Activated naive CD4-positive, alpha-beta T cell (primary cell): ENCODE measurements at regions not wholly inside any gene's neighbourhood (a gene's known extent, or its start where the extent isn't known, plus 50 kb on each side); places are given as distances from the start of the nearest gene placed in this dataset.
A peak's percentile ranks its signal among the peaks of the same experiment; 100 is the strongest.

Experiments
- DNase-seq, 4 experiments: peaks; one replicate each; lab custom pipeline; 2025; lab: John Stamatoyannopoulos, UW

DNA sequence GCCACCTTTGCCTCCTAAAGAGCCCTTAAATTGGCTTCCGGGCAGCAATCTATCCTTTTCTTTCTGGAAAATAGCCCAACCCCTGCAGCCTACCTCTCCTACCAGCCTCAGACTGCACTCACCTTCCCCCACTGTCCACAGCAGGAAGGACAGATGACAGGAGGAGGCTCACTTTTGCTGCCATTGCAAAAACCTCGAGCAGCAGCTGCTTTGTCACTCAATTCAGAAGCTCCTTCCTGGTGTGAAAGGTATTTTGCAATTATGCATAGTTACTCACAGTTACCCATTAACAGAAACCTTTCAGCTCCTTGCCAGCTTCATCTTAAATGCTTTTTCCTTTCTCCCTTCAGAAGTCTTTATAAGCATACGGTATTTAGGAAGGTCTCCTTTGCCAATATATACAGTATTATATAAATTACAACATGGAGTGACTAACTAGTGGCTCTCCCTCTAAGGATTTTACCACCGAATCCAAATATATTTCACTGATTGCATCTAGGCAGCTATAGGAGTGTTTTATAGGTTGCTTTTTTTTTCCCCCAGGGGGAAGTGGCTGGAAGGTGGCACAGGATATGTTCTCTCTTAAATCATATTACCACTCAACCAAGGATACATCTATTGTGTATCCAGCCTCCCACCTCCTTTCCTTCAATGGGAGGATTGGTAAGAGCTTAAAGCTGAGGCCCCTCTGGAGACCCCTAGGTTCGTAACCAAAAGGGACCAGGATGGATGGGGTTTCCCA, 142.1 kb upstream of the IPO9 start:
- DNase-seq = no peak

DNA sequence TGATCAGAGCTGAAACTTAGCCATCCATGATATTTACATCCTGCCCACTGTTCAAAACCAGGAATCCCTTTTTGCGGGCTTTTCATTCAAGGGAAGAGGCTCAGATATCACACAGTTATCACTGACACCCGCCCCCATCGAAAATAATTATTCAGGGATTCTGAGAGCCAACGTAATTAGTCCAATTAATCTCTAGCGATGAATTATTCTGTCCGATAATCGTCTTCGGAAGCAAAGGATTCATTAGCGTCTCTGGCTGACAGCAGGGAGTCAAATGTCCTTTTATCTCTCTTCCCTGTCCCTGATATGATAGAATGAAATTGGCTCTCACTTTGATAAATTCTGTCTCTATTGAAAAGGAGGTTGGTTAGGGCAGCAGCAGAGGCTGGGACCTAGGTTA, 140.4 kb upstream of the IPO9 start:
- DNase-seq = no peak

DNA sequence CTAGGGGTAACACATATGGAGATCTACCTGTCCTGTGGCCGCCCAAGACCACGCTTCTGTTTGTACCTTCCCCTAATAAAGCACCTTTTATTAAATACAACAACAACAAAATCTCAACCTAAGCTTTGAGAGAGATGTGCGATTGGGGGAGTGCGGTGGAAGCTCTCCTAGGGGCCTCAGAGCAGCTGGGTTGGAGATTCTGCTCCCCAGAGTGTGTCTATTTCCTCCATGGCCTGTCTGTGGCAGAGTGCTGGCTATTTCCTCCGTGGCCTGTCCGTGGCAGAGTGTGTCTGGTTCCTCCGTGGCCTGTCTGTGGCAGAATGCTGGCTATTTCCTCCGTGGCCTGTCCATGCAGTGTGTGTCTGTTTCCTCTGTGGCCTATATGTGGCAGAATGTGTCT, 139.3 kb upstream of the IPO9 start:
- no peak for DNase-seq

DNA sequence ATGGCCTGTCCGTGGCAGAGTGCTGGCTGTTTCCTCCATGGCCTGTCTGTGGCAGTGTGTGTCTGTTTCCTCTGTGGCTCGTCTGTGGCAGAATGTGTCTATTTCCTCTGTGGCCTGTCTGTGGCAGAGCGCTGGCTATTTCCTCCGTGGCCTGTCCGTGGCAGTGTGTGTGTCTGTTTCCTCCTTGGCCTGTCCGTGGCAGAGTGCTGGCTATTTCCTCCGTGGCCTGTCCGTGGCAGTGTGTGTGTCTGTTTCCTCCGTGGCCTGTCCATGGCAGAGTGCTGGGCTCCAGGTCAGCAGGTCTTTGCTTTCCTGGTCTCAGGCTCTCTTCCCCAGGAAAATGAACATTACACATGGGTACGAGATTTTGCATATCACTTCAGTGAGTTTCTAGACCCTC, 138.4 kb upstream of the IPO9 start:
- no peak for DNase-seq

DNA sequence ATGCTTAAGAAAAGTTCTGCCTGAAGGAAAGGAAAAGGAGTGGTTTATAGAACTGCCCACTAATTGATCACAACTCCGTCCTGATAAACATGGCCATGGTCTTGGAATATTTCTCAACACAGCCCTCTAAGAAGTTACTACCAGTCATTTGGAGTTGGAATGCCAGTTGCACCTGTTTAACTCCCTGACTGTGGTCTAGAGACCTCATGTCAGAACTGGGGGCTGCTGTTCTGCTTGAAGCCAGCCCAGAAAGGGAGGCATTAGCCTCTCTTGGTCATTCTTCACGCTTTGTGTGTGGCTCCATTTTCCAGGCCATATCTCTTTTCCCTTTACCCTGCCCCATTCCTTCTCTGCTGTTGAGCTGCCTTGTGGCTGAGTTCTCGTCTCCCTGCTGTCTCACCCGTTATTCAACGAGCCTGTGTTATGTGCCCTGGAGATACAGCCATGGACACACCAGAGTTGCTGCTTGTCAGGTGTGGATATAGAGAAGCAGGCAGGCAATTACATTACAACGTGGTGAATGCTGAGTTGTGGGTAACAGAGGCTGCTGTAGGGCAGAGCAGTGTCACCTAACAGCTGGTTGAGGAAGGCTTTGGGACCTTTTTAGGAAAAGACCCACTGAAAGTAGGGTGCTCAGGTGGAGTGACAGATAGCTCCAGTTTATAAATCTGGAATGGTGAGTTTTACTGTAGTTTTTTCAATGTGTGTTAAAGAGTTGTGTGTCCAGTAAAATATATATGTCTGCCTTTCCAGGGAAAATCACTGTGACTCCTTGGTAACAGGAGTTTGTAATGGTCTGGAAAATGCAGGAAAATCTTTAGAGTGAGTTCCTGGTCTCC, 137.0 kb upstream of the IPO9 start:
- no peak for DNase-seq

DNA sequence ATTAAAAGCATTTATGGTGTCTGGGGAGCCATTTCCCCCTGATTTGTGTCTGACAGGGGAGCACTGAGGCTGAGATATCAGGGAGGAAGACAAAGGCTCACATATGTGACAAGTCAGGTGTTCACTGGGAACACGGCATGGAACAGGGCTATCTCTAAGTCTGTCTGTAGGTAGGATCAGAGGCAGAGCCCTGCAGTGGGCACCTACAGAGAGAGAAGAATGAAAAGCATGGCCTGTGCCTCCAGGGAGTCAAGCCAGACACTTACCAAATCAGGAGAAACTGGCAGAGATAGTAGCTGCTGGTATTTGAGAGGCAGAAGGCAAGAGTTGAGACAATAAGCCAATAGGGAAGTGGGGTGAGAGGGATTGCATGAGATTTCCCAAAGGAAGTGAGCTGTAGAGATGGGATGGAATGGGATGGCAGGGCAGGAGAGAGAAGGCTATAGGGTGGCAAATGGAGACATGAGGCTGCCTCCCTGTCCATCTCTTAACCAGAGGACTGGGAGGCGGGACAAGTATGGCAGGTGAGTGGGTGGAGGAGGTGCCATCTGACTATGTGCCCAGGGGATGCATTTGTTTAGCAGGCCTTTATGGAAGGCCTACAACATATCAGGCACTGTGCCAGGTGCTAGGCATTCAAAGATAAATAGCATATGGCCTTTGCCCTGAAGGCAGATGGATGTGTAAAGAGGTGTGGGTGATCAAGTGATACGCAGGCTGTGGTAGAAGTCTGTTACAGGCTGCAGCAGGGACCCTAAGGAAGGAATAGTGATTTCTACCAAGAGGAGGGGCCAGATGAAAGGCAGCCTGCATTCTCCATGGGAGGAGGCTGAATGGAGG, 136.2 kb upstream of the IPO9 start:
- DNase-seq = no peak

DNA sequence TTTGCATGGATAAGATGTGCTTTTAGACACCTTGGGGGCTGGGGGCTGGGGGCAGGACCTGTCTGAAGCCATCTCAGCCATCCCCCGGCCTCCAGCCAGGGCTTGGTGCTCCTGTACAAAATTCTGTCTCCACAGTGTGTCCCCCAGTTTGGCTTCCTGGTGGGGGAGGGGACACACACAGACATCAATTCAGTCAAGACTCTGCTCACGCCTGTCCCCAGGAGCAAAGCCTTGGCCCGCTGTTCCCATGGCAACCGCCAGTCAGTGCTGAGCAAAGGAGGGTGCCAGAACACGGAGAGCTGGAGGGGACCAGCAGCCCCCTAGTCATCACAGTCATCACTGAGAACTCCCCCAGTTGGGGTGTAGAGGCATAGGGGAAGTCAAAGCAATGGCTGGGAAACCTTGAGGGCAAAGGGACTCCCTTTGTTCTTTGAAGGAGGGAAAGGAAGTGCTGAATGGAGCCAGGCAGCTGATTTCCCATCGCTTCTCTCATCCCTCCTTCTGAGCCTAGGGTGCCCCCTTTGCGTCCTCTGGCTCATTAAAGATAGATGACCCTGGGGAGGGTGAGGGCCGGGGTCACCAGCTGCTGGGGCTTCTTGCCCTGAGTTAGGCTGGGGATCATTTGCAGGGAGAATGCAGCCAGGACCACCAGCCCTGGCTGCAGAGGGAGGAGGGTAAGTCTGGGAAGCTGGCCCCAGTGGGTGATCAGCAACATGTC, 134.9 kb upstream of the IPO9 start:
- DNase-seq = no peak

DNA sequence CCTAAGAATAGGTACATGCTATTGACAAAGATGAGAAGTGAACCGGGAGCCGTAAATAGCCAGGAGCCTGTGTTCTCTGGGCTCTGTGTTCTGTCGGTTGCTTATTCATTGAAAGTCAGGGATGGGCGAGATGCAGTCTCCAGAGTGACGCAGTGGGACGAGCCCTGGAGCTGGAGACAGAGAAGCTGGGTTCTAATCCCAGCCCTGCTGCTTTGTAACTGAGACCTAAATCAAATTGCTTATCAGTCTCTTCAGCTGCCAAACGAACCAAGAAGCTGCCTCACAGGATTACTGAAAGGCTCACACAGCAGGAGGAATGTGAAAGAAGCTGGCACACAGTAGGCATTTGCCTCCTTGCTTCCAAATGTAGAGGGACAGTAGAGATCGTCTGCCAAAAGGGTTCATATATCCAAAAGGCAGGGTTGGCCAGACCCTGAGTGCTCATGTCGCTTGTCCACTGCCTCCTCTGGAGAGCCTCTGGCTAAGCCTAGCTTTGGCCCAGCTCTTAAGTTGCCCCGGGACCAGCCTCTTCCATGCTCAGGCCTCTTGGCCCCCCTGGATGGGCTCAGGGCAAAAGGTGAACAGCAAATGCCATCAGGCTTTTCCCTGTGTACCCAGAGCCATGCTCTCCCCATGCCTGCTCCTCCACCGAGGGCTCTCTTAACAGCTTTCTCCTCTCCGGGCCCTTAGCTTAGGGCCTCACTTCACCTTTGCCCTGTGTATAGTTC, 134.2 kb upstream of the IPO9 start:
- DNase-seq = no peak

DNA sequence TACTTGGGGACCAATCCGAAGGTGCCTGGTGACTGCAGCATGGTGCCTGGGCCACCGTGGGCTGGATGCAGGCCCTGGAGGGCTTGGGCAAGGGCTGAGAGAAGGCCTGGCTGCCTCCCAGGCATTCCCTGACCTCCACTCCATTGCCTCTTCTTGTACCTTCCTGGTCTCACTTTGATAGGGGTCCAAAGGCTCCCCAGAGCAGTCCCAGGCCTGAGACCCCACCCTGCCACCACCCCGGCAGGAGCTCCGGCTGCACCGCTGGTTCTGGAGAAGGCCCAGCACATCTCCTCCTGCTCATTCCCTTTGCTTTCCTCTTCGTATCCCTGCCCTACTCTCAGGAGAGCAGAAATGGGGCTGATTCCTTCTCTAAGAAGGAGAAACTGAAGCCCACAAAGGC, 133.3 kb upstream of the IPO9 start:
- DNase-seq = no peak

DNA sequence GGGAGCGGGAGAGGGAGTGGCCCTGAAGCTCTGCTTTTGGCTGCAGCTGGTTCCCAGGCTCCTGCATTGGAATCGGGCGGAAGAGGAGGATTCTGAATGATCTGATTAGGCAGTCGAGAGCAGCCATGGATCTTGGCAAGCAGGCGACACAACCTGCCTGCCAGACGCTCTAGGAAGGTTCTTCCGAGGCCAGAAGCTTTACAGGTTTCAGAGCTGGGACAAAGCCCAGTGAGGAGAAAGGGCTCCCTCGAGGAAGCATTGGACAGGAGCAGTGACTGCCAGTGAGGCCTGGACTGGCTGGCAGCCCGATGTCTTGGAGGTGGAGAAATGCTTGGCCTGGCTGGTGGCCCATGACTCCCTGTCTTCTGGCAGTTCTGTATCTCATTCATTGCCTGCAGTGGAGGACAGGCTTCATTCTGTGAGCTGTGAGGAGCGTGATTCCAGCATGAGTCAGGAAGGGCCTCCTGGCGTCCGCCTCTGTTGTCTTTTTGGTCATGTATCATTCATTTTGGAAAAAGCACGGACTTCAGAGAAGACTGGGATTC, 132.7 kb upstream of the IPO9 start:
- DNase-seq = no peak

DNA sequence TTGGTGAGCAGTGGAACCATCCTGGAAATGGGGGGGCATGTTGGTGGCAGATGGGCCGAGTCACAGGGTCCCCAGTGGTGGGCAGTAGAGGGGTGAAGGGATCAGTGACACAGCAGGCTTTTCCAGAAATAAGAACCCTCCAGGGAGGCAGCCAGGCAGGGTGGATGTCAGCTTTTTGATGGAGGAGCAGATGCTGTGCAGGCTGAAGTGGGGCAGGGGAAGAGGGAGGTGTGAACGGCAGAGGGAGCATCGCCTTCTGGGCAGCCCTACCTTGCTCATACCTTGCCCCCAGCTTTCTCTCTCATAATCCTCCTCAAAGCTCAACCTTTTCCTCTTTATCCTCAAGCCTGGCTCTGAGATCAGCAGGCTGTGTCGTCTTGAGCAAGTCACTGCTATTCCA, 131.8 kb upstream of the IPO9 start:
- DNase-seq = no peak

DNA sequence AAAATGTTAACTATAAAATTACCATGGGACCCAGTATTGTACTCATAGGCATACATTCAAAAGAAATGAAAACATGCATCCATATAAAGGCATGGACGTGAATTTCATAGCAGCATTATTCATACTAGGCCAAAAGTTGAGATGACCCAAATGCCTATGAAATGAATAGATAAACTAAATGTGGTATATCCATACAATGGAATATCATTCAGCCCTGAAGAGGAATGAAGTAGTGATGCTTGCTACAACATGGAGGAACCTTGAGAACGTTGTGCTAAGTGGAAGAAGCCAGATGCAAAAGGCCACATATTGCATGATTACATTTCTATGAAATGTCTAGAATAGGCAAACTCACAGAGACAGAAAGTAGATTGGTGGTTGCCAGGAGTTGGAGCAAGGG, 127.1 kb upstream of the IPO9 start:
- no peak for DNase-seq

DNA sequence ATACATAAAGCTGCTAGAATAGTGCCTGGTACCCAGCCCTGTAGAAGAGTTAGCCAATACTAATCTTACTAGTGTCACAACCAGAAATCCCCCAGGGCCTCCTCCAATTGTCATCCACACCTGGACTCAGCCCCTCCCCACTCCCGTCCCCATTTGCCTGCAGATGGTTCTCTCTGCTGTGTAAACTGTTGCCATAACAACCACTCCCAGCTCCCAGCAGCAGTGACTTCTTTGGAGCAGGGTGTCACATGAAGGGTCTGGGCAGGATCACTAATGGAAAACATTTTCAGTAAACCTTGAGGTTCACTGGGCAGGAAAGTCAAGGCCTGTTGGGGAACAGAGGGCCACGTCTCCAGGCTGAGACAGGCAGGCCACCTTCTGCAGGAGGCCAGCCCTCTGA, 126.0 kb upstream of the IPO9 start:
- no peak for DNase-seq

DNA sequence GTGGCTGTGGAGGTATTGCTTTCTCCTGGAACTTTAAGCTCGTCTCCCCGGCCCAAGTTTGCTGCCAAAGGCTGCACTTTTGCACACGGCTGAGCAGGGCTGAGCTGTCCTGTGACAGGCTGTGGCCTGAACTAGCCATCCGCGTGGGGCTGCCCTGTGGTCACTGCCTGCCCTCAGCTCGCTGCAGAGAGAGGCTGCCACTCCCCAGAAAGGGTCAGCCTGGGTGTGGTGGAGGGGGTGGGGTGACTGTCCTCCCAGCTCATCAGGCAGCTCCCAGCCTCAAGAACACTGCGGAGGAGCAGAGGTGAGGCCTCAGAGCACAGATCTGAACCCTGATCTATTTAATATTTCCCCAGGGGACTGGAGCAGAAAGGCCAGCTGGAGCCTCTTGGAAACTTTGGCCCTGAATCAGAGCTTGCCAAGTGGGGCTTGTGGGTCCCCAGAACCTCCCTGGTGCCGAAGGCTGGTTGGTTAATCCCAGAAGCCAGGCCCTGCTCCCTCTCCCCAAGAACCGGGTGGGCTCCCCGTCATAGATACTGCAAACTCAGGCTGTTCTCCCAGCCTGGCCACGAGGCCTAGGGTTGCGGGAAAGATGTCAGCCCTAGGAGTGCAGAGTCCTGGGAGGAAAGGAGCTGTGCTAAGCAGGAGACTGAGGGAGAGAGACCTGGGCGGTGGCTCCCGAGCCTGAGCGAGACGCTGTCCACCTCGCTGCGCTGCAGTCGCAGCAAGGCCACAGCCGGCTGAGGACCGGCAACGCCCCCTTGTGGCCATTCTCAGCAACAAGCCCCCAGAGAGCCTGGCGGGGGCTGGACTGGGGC, 125.1 kb upstream of the IPO9 start:
- peak; percentile 18 to 45 (median 28) for DNase-seq

DNA sequence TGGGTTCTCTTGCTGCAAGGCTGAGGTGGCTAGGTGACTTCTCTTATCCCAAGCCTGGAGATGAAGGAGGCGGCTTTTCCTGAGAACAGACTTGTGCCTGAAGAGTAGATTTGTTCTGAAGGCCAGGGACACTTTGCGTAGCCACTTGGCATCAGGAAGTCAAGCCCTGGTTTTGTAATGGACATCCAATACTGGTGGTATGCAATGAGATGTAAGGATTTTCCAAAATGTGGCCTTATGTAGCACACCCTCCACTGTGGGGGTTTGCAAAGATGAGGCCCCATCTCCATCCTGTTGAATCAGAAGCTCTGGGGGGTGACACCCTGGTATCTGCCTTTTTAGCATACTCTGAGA, 124.5 kb upstream of the IPO9 start:
- DNase-seq = no peak

DNA sequence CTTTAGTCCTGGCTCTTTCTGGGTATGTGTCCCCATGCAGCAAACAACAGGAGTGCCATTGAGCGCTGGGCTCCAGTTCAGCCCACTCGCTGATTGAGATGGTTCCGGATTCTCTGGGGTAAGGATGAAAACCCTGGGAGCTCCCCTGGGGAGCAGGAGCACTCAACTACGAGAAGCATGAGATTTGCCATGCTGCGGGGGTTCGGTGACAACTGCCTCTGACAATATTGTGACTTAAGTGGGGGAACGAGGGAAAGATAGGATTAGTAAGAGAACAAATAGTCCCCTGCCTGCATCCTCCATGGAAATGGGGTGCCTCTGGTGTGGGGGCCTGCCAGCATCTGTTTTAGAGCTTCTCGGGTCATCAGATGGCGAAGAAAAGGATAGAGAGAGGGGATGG, 123.6 kb upstream of the IPO9 start:
- DNase-seq = no peak

DNA sequence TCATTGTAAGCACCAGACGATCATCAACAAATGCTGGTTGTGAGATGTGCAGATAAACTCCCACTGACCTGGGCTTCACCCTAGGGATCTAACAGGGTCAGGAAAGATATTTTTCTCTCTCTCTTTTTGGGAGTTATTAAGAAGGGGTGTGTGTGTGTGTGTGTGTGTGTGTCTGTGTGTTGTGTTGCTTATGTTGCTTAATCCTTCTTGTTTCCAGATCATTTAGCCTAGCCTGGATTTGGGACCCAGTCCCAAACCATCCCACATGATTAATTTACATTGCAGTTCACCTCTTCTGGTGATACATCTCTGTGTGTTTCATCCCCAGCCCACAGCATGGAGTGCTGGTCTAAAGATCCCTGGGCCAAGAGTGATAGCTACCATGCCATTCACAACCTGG, 122.8 kb upstream of the IPO9 start:
- no peak for DNase-seq

DNA sequence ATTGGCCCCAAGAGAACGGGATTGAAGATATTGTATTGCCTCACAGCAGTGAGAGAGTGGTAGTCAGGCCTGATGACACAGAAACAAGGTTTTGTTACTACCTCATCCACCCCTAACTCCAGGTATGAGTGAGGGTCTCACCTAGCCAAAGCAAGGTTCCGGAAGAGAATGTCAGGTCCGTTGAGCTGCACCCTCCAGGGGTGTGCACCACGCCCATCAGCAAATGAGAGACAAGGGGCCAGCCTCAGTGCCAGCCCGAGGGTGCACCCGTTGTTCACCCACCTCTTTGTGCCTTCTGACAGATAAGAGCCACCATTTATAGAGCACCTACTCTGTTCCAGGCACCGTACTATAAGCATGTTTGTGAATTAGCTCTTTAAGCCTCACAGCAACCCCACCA, 121.9 kb upstream of the IPO9 start:
- no peak for DNase-seq

DNA sequence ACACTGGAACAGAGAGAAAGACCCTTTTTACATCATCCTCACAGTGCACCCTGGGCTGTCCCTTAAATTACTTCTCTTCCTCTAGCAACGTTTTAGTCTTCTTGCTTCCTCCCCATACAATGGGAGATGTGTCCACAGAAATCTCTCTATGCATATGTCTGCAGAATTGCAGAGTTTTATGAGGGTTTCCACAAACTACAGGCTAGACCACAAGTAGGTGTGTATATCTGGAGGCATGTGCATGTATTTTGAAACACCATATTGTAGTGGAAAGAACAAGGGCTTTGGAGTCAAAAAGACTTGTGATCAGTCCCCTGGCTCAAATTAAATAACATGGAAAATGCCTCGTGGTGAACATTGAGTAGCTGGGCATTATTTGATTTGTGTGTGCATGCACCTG, 121.3 kb upstream of the IPO9 start:
- DNase-seq = no peak

DNA sequence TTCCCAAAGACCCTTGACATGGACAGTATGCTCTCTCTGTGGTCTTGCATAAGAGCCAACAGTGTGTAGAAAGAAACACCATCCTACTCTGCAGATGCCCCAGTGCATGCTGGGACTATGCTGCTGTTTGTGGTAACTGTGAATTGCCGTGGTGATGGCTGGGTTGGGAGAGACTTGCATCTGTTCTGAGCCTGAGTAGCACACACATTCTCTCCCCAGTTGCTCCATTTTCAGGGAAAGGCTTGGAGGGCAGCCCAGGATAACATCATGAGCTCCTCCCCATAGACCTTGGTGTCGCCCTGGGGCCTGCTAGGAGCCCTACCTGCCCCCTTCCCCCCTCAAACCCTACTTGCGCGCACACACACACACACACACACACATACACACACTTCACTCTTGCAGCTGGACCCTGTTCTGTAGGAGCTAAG, 120.9 kb upstream of the IPO9 start:
- no peak for DNase-seq
